ENCODE measurements at regions not wholly inside any gene's neighbourhood (a gene's known extent, or its start where the extent isn't known, plus 50 kb on each side); places are given as distances from the start of the nearest gene placed in this dataset.

- no peaks in the 10 kb centered on the region for H3K27me3 Mint-ChIP-seq
- no peak overlapping the region for H3K4me3 ChIP-seq (ENCODE audit: low read length)
- H3K4me1 Mint-ChIP-seq (ENCODE audit: low read depth): no peaks in the 10 kb centered on the region
- no peaks in the 10 kb centered on the region for H3K36me3 ChIP-seq (ENCODE audit: insufficient read depth, low read length)
- CTCF ChIA-PET: no interaction called here
- no peak for TF ChIP-seq CTCF (IDR thresholded peaks at IDR 0.05)
- no peak for DNase-seq
- H3K4me3 Mint-ChIP-seq: no peak overlapping the region
- no peak overlapping the region for H3K27ac ChIP-seq (ENCODE audit: low read depth in 1 of 2, low read length in 2 of 2)
- intact Hi-C loops (cut with DNase I, micrococcal nuclease): no loop called here
- no peaks in the 10 kb centered on the region for H3K4me1 ChIP-seq (ENCODE audit: insufficient read depth, low read length)
- H3K9me3 Mint-ChIP-seq: peaks cover 4% of the 10 kb centered on the region
- no peaks in the 10 kb centered on the region for H3K36me3 Mint-ChIP-seq (ENCODE audit: low read depth)
- no peaks in the 10 kb centered on the region for H3K27me3 ChIP-seq (ENCODE audit: control insufficient read depth in 1 of 2, insufficient read depth in 2 of 2, low read length in 2 of 2)
- no peaks in the 10 kb centered on the region for H3K9me3 ChIP-seq (ENCODE audit: control insufficient read depth in 1 of 2, insufficient read depth in 1 of 2, low read length in 2 of 2)
- H3K27ac Mint-ChIP-seq: no peak overlapping the region
- POLR2A ChIA-PET: no interaction called here
- no peak for ATAC-seq (ENCODE audit: poor library complexity)
Measured at GRCh38 chr7:9307131-9307530, 873.7 kb downstream of the NXPH1 start.

- Mint-ChIP-seq H3K9me3 (peaks cover 9% of the 10 kb centered on the region), H3K27me3 (no peaks in the 10 kb centered on the region), H3K4me1 (ENCODE audit: low read depth) (no peaks in the 10 kb centered on the region), H3K36me3 (ENCODE audit: low read depth) (no peaks in the 10 kb centered on the region), H3K4me3 (no peak overlapping the region), H3K27ac (no peak overlapping the region)
- no peak for TF ChIP-seq CTCF (IDR thresholded peaks at IDR 0.05)
- peaks cover 0 to 5% of the 10 kb centered on the region in 2 experiments for H3K9me3 ChIP-seq (ENCODE audit: control insufficient read depth in 1 of 2, insufficient read depth in 1 of 2, low read length in 2 of 2)
- H3K36me3 ChIP-seq (ENCODE audit: insufficient read depth, low read length): no peaks in the 10 kb centered on the region
- H3K4me1 ChIP-seq (ENCODE audit: insufficient read depth, low read length): no peaks in the 10 kb centered on the region
- intact Hi-C loops (cut with DNase I, micrococcal nuclease): no loop called here
- ATAC-seq (ENCODE audit: poor library complexity): no peak
- CTCF ChIA-PET: no interaction called here
- no peaks in the 10 kb centered on the region for H3K27me3 ChIP-seq (ENCODE audit: control insufficient read depth in 1 of 2, insufficient read depth in 2 of 2, low read length in 2 of 2)
- H3K27ac ChIP-seq (ENCODE audit: low read depth in 1 of 2, low read length in 2 of 2): no peak overlapping the region
- no peak for DNase-seq
- POLR2A ChIA-PET: no interaction called here
- H3K4me3 ChIP-seq (ENCODE audit: low read length): no peak overlapping the region
Measured at GRCh38 chr7:9324513-9324912, 891.1 kb downstream of the NXPH1 start.

- Histone ChIP-seq H3K27ac (ENCODE audit: low read depth in 1 of 2, low read length in 2 of 2) (no peak overlapping the region), H3K4me1 (ENCODE audit: insufficient read depth, low read length) (no peaks in the 10 kb centered on the region), H3K9me3 (ENCODE audit: control insufficient read depth in 1 of 2, insufficient read depth in 1 of 2, low read length in 2 of 2) (no peaks in the 10 kb centered on the region), H3K27me3 (ENCODE audit: control insufficient read depth in 1 of 2, insufficient read depth in 2 of 2, low read length in 2 of 2) (no peaks in the 10 kb centered on the region), H3K36me3 (ENCODE audit: insufficient read depth, low read length) (no peaks in the 10 kb centered on the region), H3K4me3 (ENCODE audit: low read length) (no peak overlapping the region)
- ChIA-PET CTCF (no interaction called here), POLR2A (no interaction called here)
- Mint-ChIP-seq H3K27me3 (no peaks in the 10 kb centered on the region), H3K4me1 (ENCODE audit: low read depth) (no peaks in the 10 kb centered on the region), H3K4me3 (no peak overlapping the region), H3K9me3 (peaks cover 4% of the 10 kb centered on the region), H3K27ac (no peak overlapping the region), H3K36me3 (ENCODE audit: low read depth) (no peaks in the 10 kb centered on the region)
- intact Hi-C loops (cut with DNase I, micrococcal nuclease): no loop called here
- no peak for DNase-seq
- no peak for TF ChIP-seq CTCF (IDR thresholded peaks at IDR 0.05)
- ATAC-seq (ENCODE audit: poor library complexity): no peak
Measured at GRCh38 chr7:9328296-9328695, 894.9 kb downstream of the NXPH1 start.
